Lower leg skin (tissue), 3 donors: ENCODE measurements at regions not wholly inside any gene's neighbourhood (a gene's known extent, or its start where the extent isn't known, plus 50 kb on each side); places are given as distances from the start of the nearest gene placed in this dataset.

Experiments
- POLR2A ChIP-seq, 2 donors: fragments of 450-650 bp; IDR thresholded peaks; one replicate each; pipeline ENCODE4 v1.6.1; 2016 to 2017; ENCODE audit warnings: antibody characterized with exemption in 2 of 2, mild to moderate bottlenecking in 1 of 2, moderate library complexity in 1 of 2
- TF ChIP-seq, protein P1 (sequence below), 3 donors: fragments of 450-650 bp; IDR thresholded peaks; one replicate each; pipeline ENCODE4 v1.5.1; 2016; ENCODE audit warnings: antibody characterized with exemption in 3 of 3, mild to moderate bottlenecking in 3 of 3, moderate library complexity in 2 of 3

DNA sequence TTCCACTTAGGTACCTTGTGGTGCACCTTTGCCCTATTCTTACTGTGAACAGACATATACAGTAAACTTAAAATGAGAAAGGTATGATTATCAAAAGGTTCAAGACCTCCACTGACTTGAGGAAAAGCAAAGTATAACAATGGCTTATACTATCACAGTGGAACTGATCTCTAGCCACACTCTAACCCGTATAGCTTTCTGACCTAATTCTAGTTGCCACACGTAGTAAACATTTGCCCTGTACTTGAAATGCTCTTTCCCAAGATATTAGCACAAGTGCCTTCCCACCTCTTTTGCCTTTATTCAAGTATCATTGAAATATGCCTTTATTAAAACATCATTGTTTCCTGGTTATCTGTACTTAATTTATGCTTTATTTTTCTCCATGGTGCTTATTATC, 250.4 kb upstream of the PPFIA2 start:
- TF ChIP-seq, protein P1, sequence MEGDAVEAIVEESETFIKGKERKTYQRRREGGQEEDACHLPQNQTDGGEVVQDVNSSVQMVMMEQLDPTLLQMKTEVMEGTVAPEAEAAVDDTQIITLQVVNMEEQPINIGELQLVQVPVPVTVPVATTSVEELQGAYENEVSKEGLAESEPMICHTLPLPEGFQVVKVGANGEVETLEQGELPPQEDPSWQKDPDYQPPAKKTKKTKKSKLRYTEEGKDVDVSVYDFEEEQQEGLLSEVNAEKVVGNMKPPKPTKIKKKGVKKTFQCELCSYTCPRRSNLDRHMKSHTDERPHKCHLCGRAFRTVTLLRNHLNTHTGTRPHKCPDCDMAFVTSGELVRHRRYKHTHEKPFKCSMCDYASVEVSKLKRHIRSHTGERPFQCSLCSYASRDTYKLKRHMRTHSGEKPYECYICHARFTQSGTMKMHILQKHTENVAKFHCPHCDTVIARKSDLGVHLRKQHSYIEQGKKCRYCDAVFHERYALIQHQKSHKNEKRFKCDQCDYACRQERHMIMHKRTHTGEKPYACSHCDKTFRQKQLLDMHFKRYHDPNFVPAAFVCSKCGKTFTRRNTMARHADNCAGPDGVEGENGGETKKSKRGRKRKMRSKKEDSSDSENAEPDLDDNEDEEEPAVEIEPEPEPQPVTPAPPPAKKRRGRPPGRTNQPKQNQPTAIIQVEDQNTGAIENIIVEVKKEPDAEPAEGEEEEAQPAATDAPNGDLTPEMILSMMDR (IDR thresholded peaks at IDR 0.05), result no peak
- no peak for TF ChIP-seq POLR2A (IDR thresholded peaks at IDR 0.05)
